AG09319 (cell line): ENCODE measurements at regions not wholly inside any gene's neighbourhood (a gene's known extent, or its start where the extent isn't known, plus 50 kb on each side); places are given as distances from the start of the nearest gene placed in this dataset.

Experiments used
- DNase-seq: peaks from one replicate; pipeline ENCODE4 v3.0.0-alpha.2; 2010; ENCODE audit warnings: low read depth; ENCODE audit errors: extremely low read depth
- TF ChIP-seq, protein P1 (sequence below): IDR thresholded peaks from 2 replicates; pipeline ENCODE4 v1.5.1; 2011; ENCODE audit warnings: low read depth, mild to moderate bottlenecking, inconsistent platforms, low read length, moderate library complexity

- no peak for DNase-seq
- TF ChIP-seq, protein P1, sequence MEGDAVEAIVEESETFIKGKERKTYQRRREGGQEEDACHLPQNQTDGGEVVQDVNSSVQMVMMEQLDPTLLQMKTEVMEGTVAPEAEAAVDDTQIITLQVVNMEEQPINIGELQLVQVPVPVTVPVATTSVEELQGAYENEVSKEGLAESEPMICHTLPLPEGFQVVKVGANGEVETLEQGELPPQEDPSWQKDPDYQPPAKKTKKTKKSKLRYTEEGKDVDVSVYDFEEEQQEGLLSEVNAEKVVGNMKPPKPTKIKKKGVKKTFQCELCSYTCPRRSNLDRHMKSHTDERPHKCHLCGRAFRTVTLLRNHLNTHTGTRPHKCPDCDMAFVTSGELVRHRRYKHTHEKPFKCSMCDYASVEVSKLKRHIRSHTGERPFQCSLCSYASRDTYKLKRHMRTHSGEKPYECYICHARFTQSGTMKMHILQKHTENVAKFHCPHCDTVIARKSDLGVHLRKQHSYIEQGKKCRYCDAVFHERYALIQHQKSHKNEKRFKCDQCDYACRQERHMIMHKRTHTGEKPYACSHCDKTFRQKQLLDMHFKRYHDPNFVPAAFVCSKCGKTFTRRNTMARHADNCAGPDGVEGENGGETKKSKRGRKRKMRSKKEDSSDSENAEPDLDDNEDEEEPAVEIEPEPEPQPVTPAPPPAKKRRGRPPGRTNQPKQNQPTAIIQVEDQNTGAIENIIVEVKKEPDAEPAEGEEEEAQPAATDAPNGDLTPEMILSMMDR = no peak
Observed at GRCh38 chr18:27608174-27608573, 423.1 kb upstream of the CHST9 start.

- TF ChIP-seq, protein P1 = no peak
- no peak for DNase-seq
Observed at GRCh38 chr18:27606741-27607140, 421.6 kb upstream of the CHST9 start.

DNA sequence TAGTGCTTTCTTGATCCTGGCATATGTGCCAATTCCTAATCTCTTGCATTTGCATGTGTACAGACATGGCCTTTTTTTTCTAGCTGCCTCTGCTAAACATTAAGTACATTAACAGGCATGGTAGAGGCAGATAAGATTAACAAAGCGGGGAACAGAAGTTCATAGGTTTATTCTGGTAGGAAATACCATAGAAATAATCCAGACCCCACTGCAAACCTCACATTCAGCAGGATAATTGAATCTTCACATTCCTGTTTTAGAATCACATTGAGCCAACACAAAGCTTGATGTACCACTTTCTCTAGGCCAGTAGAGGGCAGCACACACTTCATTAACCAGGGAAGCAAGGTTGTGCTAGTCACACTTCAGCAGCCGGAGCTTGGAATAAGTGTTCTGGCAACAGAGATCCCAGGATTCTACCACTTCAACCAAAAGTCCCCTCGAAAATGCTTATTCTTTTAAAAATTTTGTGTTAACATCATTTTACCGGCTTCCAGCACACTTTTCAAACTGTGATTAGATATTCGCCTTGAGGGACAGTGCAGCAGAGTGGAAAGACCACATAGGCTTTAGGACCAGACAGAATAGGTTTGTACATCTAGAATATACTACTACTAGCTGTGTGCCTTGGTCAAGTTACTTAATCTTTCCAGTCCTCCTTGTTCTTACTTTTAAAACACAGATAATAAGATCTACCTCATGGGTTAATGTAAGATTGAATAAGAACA, 420.2 kb upstream of the CHST9 start:
- DNase-seq = peak; percentile 45
- TF ChIP-seq, protein P1 = peak; percentile 92

DNA sequence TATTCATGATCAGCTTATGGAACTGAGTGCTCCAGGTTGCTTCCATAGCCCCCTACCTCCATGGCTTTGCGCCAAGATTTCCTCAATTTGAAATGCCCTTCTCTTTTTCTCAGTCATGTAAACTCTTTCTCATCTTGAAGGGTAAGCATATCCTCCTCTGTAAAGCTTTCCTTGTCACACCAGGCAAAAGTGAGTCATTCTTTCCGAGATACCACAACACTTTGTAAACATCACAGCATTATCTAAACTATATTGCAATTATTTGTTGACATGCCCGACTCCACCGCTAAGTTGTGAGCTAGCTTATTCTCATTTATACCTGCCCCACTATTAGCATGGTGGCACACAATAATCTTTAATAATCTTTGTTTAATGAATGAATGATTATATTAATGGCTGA, 419.5 kb upstream of the CHST9 start:
- DNase-seq = no peak
- TF ChIP-seq, protein P1 = no peak

DNA sequence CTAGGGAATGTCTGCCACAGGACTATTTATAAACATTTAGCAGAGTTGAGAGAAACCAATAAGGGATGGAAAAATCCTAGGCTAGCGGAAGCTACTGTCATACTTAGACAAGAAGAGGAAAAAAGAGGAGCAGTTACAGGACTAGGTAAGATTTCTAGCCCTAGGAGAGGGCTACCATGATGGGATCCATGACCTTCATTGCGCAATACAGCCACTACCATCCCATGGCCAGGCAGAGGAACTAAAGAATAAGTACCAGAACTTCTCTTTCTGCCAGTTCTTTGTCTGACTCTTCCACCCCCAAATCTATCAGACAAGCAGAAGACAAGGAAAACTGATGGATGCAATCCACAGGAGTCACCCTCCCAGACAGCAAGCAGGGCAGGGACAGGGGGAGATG, 417.0 kb upstream of the CHST9 start:
- TF ChIP-seq, protein P1 = no peak
- no peak for DNase-seq

- no peak for DNase-seq
- TF ChIP-seq, protein P1 = no peak
Observed at GRCh38 chr18:27600245-27600644, 415.1 kb upstream of the CHST9 start.

DNA sequence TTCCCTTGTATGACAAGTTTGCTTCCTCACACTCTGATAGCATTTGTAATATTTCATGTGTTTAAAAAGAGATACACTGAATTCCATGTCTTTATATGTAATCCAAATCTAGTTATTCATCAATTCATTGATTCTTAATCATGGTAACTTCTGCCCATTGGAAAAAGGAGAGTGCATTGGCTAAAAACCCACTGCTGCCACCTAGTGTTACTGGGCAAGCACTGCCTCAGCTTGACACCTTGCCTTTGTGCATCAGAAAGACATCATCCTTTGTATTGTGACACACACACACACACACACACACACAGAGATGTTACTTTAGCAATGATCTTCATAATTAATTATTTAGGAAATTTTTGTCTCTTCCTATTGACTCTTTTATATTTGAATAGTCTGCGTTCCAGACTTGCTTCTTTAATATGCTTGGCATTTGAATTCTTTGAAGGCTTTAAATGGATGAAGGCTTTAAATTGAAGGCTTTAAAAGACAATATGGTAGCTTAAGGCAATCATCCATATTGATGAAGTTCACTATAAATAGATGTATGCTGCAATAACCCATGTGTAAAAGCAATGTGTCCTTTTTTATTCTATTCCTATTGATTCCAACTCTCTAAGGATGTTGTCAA, 414.2 kb upstream of the CHST9 start:
- TF ChIP-seq, protein P1 = peak; percentile 97
- no peak for DNase-seq
